Neural progenitor cell (in vitro differentiated cells): ENCODE measurements at regions not wholly inside any gene's neighbourhood (a gene's known extent, or its start where the extent isn't known, plus 50 kb on each side); places are given as distances from the start of the nearest gene placed in this dataset.
"Not testable (repeated sequence)": the region's sequence is repeated elsewhere in the genome, so short reads cannot be mapped to it uniquely, and the experiment has no call there.

Experiments
- DNase-seq: peaks from one replicate; pipeline ENCODE4 v3.0.0-alpha.2; 2016; ENCODE audit warnings: low spot score
- H2AFZ ChIP-seq: fragments of 200-600 bp; sonication (generic); replicated peaks from 2 replicates; pipeline ENCODE4 v1.6.1; 2016; ENCODE audit warnings: antibody characterized with exemption
- H3F3A ChIP-seq: fragments of 200-600 bp; sonication (generic); 2 replicates; pipeline ENCODE4 v1.6.1; 2016; ENCODE audit warnings: antibody characterized with exemption, low read depth
- H3K27ac ChIP-seq: fragments of 200-600 bp; sonication (generic); 2 replicates; pipeline ENCODE4 v1.5.1; 2016; ENCODE audit warnings: mild to moderate bottlenecking
- H3K27me3 ChIP-seq: fragments of 200-600 bp; sonication (generic); 2 replicates; pipeline ENCODE4 v1.6.1; 2016; ENCODE audit warnings: mild to moderate bottlenecking, moderate library complexity
- H3K36me3 ChIP-seq: fragments of 200-600 bp; sonication (generic); 2 replicates; pipeline ENCODE4 v1.5.1; 2016
- H3K4me1 ChIP-seq: fragments of 200-600 bp; sonication (generic); 2 replicates; pipeline ENCODE4 v1.6.1; 2016; ENCODE audit warnings: mixed run types
- H3K4me2 ChIP-seq: fragments of 200-600 bp; sonication (generic); 2 replicates; pipeline ENCODE4 v1.6.1; 2016
- H3K4me3 ChIP-seq: fragments of 200-600 bp; sonication (generic); 2 replicates; pipeline ENCODE4 v1.5.1; 2016
- H3K79me2 ChIP-seq: fragments of 200-600 bp; sonication (generic); 2 replicates; pipeline ENCODE4 v1.6.1; 2016; ENCODE audit warnings: low read depth
- H3K9ac ChIP-seq: fragments of 200-600 bp; sonication (generic); 2 replicates; pipeline ENCODE4 v1.6.1; 2016
- H3K9me3 ChIP-seq: fragments of 200-600 bp; sonication (generic); 2 replicates; pipeline ENCODE4 v1.5.1; 2016; ENCODE audit warnings: low read depth
- H4K20me1 ChIP-seq: fragments of 200-600 bp; sonication (generic); 2 replicates; pipeline ENCODE4 v1.6.1; 2016; ENCODE audit warnings: low read depth
- H3K27ac Mint-ChIP-seq: 3 replicates; pipeline ENCODE4 v1.8.0; 2021; ENCODE audit warnings: mixed read lengths
- H3K27me3 Mint-ChIP-seq: 2 replicates; pipeline ENCODE4 v1.8.0; 2022; ENCODE audit warnings: low read depth, mild to moderate bottlenecking, inconsistent platforms, moderate library complexity, mixed read lengths; ENCODE audit not compliant: insufficient read depth
- H3K36me3 Mint-ChIP-seq: 3 replicates; pipeline ENCODE4 v1.8.0; 2021; ENCODE audit warnings: mixed read lengths
- H3K4me1 Mint-ChIP-seq: 3 replicates; pipeline ENCODE4 v1.8.0; 2021; ENCODE audit warnings: mixed read lengths
- H3K4me3 Mint-ChIP-seq: 3 replicates; pipeline ENCODE4 v1.8.0; 2021; ENCODE audit warnings: mild to moderate bottlenecking, moderate library complexity, mixed read lengths
- H3K9me3 Mint-ChIP-seq: 3 replicates; pipeline ENCODE4 v1.8.0; 2020; ENCODE audit warnings: mixed read lengths
- EZH2 ChIP-seq: fragments of 200-600 bp; sonication (generic); IDR thresholded peaks from 2 replicates; pipeline ENCODE4 v1.6.1; 2017; ENCODE audit warnings: antibody characterized with exemption, mild to moderate bottlenecking, moderate library complexity
- EZH2phosphoT487 ChIP-seq: fragments of 200-600 bp; sonication (generic); IDR thresholded peaks from 2 replicates; pipeline ENCODE4 v1.6.1; 2017; ENCODE audit warnings: antibody characterized with exemption
- TF ChIP-seq, protein P1 (sequence below): fragments of 200-600 bp; sonication (generic); IDR thresholded peaks from 2 replicates; pipeline ENCODE4 v1.5.1; 2017; ENCODE audit warnings: antibody characterized with exemption, mild to moderate bottlenecking

DNA sequence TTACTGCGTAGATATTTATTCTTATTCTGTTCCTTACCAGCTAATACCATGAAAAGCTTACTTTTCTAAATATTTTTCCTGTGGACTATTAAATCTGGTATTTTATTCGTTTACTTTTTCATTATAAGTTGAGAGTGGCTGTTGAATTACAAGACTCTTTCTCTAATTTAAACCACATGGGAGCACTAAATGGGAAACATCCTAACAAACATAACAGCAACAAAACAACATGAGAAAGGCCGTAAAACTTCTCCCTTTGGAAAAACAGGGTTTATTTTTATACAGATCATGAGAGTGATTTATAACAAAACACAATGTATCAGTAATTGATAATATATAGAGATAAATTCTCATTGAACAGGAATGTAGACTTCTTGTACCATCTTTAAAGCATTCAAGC lies 1592.1 kb downstream of the EFNB2 start:
- no peak overlapping the region for H3K4me3 ChIP-seq
- no peak overlapping the region for H3K9ac ChIP-seq
- no peaks in the 10 kb centered on the region for H3K27me3 ChIP-seq
- H3K4me2 ChIP-seq, result no peak overlapping the region
- Mint-ChIP-seq H3K27ac (no peak overlapping the region), H3K36me3 (no peaks in the 10 kb centered on the region), H3K9me3 (no peaks in the 10 kb centered on the region), H3K4me3 (no peak overlapping the region), H3K4me1 (no peaks in the 10 kb centered on the region), H3K27me3 (no peaks in the 10 kb centered on the region)
- no peaks in the 10 kb centered on the region for H4K20me1 ChIP-seq
- H2AFZ ChIP-seq, result no peak overlapping the region
- no peaks in the 10 kb centered on the region for H3K36me3 ChIP-seq
- TF ChIP-seq, protein P1, sequence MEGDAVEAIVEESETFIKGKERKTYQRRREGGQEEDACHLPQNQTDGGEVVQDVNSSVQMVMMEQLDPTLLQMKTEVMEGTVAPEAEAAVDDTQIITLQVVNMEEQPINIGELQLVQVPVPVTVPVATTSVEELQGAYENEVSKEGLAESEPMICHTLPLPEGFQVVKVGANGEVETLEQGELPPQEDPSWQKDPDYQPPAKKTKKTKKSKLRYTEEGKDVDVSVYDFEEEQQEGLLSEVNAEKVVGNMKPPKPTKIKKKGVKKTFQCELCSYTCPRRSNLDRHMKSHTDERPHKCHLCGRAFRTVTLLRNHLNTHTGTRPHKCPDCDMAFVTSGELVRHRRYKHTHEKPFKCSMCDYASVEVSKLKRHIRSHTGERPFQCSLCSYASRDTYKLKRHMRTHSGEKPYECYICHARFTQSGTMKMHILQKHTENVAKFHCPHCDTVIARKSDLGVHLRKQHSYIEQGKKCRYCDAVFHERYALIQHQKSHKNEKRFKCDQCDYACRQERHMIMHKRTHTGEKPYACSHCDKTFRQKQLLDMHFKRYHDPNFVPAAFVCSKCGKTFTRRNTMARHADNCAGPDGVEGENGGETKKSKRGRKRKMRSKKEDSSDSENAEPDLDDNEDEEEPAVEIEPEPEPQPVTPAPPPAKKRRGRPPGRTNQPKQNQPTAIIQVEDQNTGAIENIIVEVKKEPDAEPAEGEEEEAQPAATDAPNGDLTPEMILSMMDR, result no peak
- no peak for TF ChIP-seq EZH2phosphoT487
- no peak for TF ChIP-seq EZH2
- DNase-seq, result no peak
- no peak overlapping the region for H3K27ac ChIP-seq
- H3K9me3 ChIP-seq, result no peaks in the 10 kb centered on the region
- no peaks in the 10 kb centered on the region for H3K79me2 ChIP-seq
- no peaks in the 10 kb centered on the region for H3K4me1 ChIP-seq
- H3F3A ChIP-seq, result no peaks in the 10 kb centered on the region

DNA sequence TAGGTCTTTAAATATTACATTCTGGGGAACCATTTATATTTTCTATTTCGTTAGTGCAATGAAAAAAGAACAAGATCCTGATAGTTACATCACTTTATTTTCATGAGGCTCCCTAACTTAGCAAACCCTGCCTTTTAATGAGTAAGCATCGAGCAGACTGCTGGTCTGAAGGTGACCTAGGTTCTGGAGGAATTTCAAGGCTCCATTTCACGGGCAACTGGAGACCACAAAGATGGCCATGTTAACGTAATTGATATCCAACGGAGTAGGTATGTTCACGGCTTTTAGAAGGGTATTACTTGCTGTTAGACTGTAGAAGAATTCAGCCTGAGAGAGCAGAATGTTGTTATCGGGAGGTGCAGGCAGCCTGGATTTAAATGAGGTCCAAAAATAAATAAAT lies 1597.6 kb downstream of the EFNB2 start:
- no peak overlapping the region for H3K4me2 ChIP-seq
- no peak overlapping the region for H3K9ac ChIP-seq
- Mint-ChIP-seq H3K9me3 (peaks cover 8% of the 10 kb centered on the region), H3K36me3 (no peaks in the 10 kb centered on the region), H3K4me3 (no peak overlapping the region), H3K4me1 (no peaks in the 10 kb centered on the region), H3K27me3 (no peaks in the 10 kb centered on the region), H3K27ac (no peak overlapping the region)
- no peak overlapping the region for H3K27ac ChIP-seq
- H3K9me3 ChIP-seq, result no peaks in the 10 kb centered on the region
- H3K4me3 ChIP-seq, result no peak overlapping the region
- H4K20me1 ChIP-seq, result no peaks in the 10 kb centered on the region
- no peaks in the 10 kb centered on the region for H3F3A ChIP-seq
- H3K4me1 ChIP-seq, result no peaks in the 10 kb centered on the region
- H2AFZ ChIP-seq, result no peak overlapping the region
- H3K27me3 ChIP-seq, result no peaks in the 10 kb centered on the region
- TF ChIP-seq, protein P1, result no peak
- TF ChIP-seq EZH2phosphoT487 (no peak), EZH2 (no peak)
- DNase-seq, result no peak
- no peaks in the 10 kb centered on the region for H3K79me2 ChIP-seq
- no peaks in the 10 kb centered on the region for H3K36me3 ChIP-seq

DNA sequence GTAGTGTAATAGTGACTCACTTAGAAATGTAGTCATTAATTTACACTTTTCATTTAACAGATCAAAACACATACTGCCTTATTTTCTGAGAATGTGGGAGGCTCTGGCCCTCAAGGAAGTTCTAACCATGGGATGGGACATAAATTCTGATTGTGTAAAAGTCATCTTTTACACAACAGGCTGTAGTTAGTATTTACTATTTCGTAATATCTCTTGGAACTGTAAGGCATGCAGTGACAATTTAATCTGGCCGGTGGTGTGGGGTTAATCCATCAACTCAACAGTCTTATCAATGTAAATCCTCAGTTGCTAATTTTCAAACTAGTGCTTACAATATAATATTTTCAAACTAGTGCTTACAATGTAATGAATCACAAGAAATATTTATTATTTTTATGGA lies 1599.2 kb downstream of the EFNB2 start:
- H3K36me3 Mint-ChIP-seq, result no peaks in the 10 kb centered on the region
- TF ChIP-seq EZH2phosphoT487 (no peak), EZH2 (no peak)
- TF ChIP-seq, protein P1, result no peak

DNA sequence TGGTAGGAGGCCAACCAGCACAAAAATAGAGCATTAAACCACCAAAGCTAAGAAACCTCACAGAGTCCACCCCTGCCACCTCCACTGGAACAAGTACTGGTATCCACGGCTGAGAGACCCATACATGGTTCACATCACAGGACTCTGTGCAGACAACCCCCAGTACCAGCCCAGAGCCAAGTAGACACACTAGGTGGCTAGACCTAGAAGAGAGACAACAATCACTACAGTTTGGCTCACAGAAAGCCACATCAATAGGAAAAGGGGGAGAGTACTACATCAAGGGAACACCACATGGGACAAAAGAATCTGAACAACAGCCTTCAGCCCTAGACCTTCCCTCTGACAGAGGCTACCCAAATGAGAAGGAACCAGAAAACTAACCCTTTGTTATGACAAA lies 1614.9 kb downstream of the EFNB2 start:
- not testable (repeated sequence) for H4K20me1 ChIP-seq, H3K4me2 ChIP-seq, H3K27ac ChIP-seq, H3K36me3 Mint-ChIP-seq, H3K27me3 ChIP-seq, H3F3A ChIP-seq, H3K9ac ChIP-seq, H2AFZ ChIP-seq, H3K4me1 Mint-ChIP-seq, H3K27me3 Mint-ChIP-seq, DNase-seq, H3K79me2 ChIP-seq, H3K4me1 ChIP-seq, H3K36me3 ChIP-seq, H3K9me3 ChIP-seq, H3K4me3 Mint-ChIP-seq, H3K27ac Mint-ChIP-seq, H3K4me3 ChIP-seq
- H3K9me3 Mint-ChIP-seq, result peaks cover 20% of the 10 kb centered on the region

More for the DNA sequence above, 1599.2 kb downstream of the EFNB2 start:
- Histone ChIP-seq H3K27me3 (no peaks in the 10 kb centered on the region), H3K4me1 (no peaks in the 10 kb centered on the region), H3K36me3 (no peaks in the 10 kb centered on the region), H3K27ac (no peak overlapping the region), H4K20me1 (no peaks in the 10 kb centered on the region), H3K9ac (no peak overlapping the region), H3K4me3 (no peak overlapping the region), H2AFZ (no peak overlapping the region), H3K79me2 (no peaks in the 10 kb centered on the region), H3F3A (no peaks in the 10 kb centered on the region), H3K9me3 (no peaks in the 10 kb centered on the region), H3K4me2 (no peak overlapping the region)
- DNase-seq, result no peak
- H3K9me3 Mint-ChIP-seq, result peaks cover 8% of the 10 kb centered on the region
- no peaks in the 10 kb centered on the region for H3K4me1 Mint-ChIP-seq
- H3K27me3 Mint-ChIP-seq, result no peaks in the 10 kb centered on the region
- H3K4me3 Mint-ChIP-seq, result no peak overlapping the region
- H3K27ac Mint-ChIP-seq, result no peak overlapping the region
